MM.1S (cell line): ENCODE measurements at regions not wholly inside any gene's neighbourhood (a gene's known extent, or its start where the extent isn't known, plus 50 kb on each side); places are given as distances from the start of the nearest gene placed in this dataset.

Experiments used
- DNase-seq: peaks from one replicate; pipeline ENCODE4 v3.0.0-alpha.2; 2015
- H2AFZ ChIP-seq: fragments of 300-600 bp; sonication (generic); 2 replicates; pipeline ENCODE4 v1.6.0; 2016; ENCODE audit warnings: antibody characterized with exemption, low read length
- H3F3A ChIP-seq: fragments of 300-600 bp; sonication (generic); 2 replicates; pipeline ENCODE4 v1.6.1; 2016; ENCODE audit warnings: mild to moderate bottlenecking, antibody characterized with exemption, low read length, moderate library complexity, mixed read lengths; ENCODE audit not compliant: insufficient read depth
- H3K27ac ChIP-seq: fragments of 300-600 bp; sonication (generic); 2 replicates; pipeline ENCODE4 v1.5.1; 2016; ENCODE audit warnings: mild to moderate bottlenecking, low read length
- H3K27me3 ChIP-seq: fragments of 300-600 bp; sonication (generic); replicated peaks from 2 replicates; pipeline ENCODE4 v1.6.0; 2016; ENCODE audit warnings: low read length; ENCODE audit not compliant: insufficient read depth
- H3K36me3 ChIP-seq: fragments of 300-600 bp; sonication (generic); replicated peaks from 2 replicates; pipeline ENCODE4 v1.6.1; 2016; ENCODE audit warnings: mild to moderate bottlenecking, low read length, mixed read lengths; ENCODE audit not compliant: insufficient read depth
- H3K4me1 ChIP-seq: fragments of 300-600 bp; sonication (generic); 2 replicates; pipeline ENCODE4 v1.6.1; 2016; ENCODE audit warnings: low read length, mixed read lengths
- H3K4me2 ChIP-seq: fragments of 300-600 bp; sonication (generic); 2 replicates; pipeline ENCODE4 v1.6.0; 2016; ENCODE audit warnings: low read depth, low read length
- H3K4me3 ChIP-seq: fragments of 300-600 bp; sonication (generic); 2 replicates; pipeline ENCODE4 v1.5.1; 2016; ENCODE audit warnings: low read length, mixed read lengths
- H3K79me2 ChIP-seq: fragments of 300-600 bp; sonication (generic); 2 replicates; pipeline ENCODE4 v1.6.1; 2016; ENCODE audit warnings: mixed run types, low read length, mixed read lengths
- H3K9ac ChIP-seq: fragments of 300-600 bp; sonication (generic); 2 replicates; pipeline ENCODE4 v1.6.1; 2016; ENCODE audit warnings: low read length, mixed read lengths
- H3K9me2 ChIP-seq: fragments of 300-600 bp; sonication (generic); replicated peaks from 2 replicates; pipeline ENCODE4 v1.6.1; 2016; ENCODE audit warnings: mild to moderate bottlenecking, low read length, mixed read lengths; ENCODE audit not compliant: insufficient read depth
- H3K9me3 ChIP-seq: fragments of 300-600 bp; sonication (generic); replicated peaks from 2 replicates; pipeline ENCODE4 v1.6.1; 2016; ENCODE audit warnings: mild to moderate bottlenecking, low read length, mixed read lengths; ENCODE audit not compliant: insufficient read depth
- H4K20me1 ChIP-seq: fragments of 300-600 bp; sonication (generic); 2 replicates; pipeline ENCODE4 v1.6.1; 2016; ENCODE audit warnings: mild to moderate bottlenecking, low read length, moderate library complexity, mixed read lengths; ENCODE audit not compliant: insufficient read depth
- CTCF ChIP-seq: fragments of 300-600 bp; sonication (generic); IDR thresholded peaks from 2 replicates; pipeline ENCODE4 v1.5.1; 2016; ENCODE audit warnings: antibody characterized with exemption, low read length, mixed read lengths
- EZH2 ChIP-seq: fragments of 300-600 bp; sonication (generic); optimal IDR thresholded peaks from 2 replicates; pipeline ENCODE3; 2017; ENCODE audit warnings: low read depth, mild to moderate bottlenecking, antibody characterized with exemption, low read length, mixed read lengths
- EZH2phosphoT487 ChIP-seq: fragments of 300-600 bp; sonication (generic); IDR thresholded peaks from 2 replicates; pipeline ENCODE4 v1.6.1; 2018; ENCODE audit warnings: antibody characterized with exemption, low read length

- no peak overlapping the region for H3K4me3 ChIP-seq
- no peak overlapping the region for H3K27ac ChIP-seq
- H3K36me3 ChIP-seq = no peaks in the 10 kb centered on the region
- no peaks in the 10 kb centered on the region for H3F3A ChIP-seq
- H3K9me3 ChIP-seq = no peaks in the 10 kb centered on the region
- TF ChIP-seq EZH2phosphoT487 = no peak
- no peak for TF ChIP-seq EZH2
- no peak for TF ChIP-seq CTCF
- no peak overlapping the region for H3K9ac ChIP-seq
- H2AFZ ChIP-seq = no peak overlapping the region
- DNase-seq = no peak
- no peak overlapping the region for H3K4me2 ChIP-seq
- no peaks in the 10 kb centered on the region for H3K9me2 ChIP-seq
- no peaks in the 10 kb centered on the region for H4K20me1 ChIP-seq
- H3K4me1 ChIP-seq = no peaks in the 10 kb centered on the region
- H3K27me3 ChIP-seq = no peaks in the 10 kb centered on the region
- H3K79me2 ChIP-seq = no peaks in the 10 kb centered on the region
These were observed 277.4 kb upstream of the SOX5 start for GRCh38 chr12:24226745-24227350.

- Histone ChIP-seq H3K4me3 (no peak overlapping the region), H3K27me3 (no peaks in the 10 kb centered on the region), H4K20me1 (no peaks in the 10 kb centered on the region), H3K79me2 (no peaks in the 10 kb centered on the region), H3K36me3 (no peaks in the 10 kb centered on the region), H3K9ac (no peak overlapping the region), H3K27ac (no peak overlapping the region), H3F3A (no peaks in the 10 kb centered on the region), H3K9me2 (no peaks in the 10 kb centered on the region), H3K4me2 (no peak overlapping the region), H3K4me1 (no peaks in the 10 kb centered on the region), H2AFZ (no peak overlapping the region), H3K9me3 (no peaks in the 10 kb centered on the region)
- no peak for TF ChIP-seq CTCF
- no peak for TF ChIP-seq EZH2
- TF ChIP-seq EZH2phosphoT487 = no peak
- no peak for DNase-seq
These were observed 274.9 kb upstream of the SOX5 start for GRCh38 chr12:24224401-24224800.

GRCh38 chr12:24223926-24224325 is 274.5 kb upstream of the SOX5 start:
- no peaks in the 10 kb centered on the region for H3K9me3 ChIP-seq
- no peaks in the 10 kb centered on the region for H3K4me1 ChIP-seq
- H3K4me2 ChIP-seq = no peak overlapping the region
- TF ChIP-seq EZH2 = no peak
- no peak for TF ChIP-seq EZH2phosphoT487
- TF ChIP-seq CTCF = no peak
- H3K27me3 ChIP-seq = no peaks in the 10 kb centered on the region
- no peaks in the 10 kb centered on the region for H3F3A ChIP-seq
- H3K27ac ChIP-seq = no peak overlapping the region
- no peaks in the 10 kb centered on the region for H3K79me2 ChIP-seq
- no peaks in the 10 kb centered on the region for H3K9me2 ChIP-seq
- H2AFZ ChIP-seq = no peak overlapping the region
- H3K4me3 ChIP-seq = no peak overlapping the region
- no peak for DNase-seq
- no peak overlapping the region for H3K9ac ChIP-seq
- H3K36me3 ChIP-seq = no peaks in the 10 kb centered on the region
- no peaks in the 10 kb centered on the region for H4K20me1 ChIP-seq
